NCI-H1694 (cell line): ENCODE measurements at regions not wholly inside any gene's neighbourhood (a gene's known extent, or its start where the extent isn't known, plus 50 kb on each side); places are given as distances from the start of the nearest gene placed in this dataset.
"Not testable (repeated sequence)": the region's sequence is repeated elsewhere in the genome, so short reads cannot be mapped to it uniquely, and the experiment has no call there.

Experiments
- DNase-seq: peaks from one replicate; lab custom pipeline; 2025; lab: John Stamatoyannopoulos, UW

- no peak for DNase-seq
Observed at GRCh38 chr2:145413261-145414030, 893.5 kb upstream of the ZEB2 start.

GRCh38 chr2:145412155-145412554 lies 892.2 kb upstream of the ZEB2 start:
- no peak for DNase-seq

GRCh38 chr2:145411493-145411892 lies 891.6 kb upstream of the ZEB2 start:
- DNase-seq, result no peak

- DNase-seq, result no peak
Observed at GRCh38 chr2:145410086-145410485, 890.2 kb upstream of the ZEB2 start.

- no peak for DNase-seq
Observed at GRCh38 chr2:145408980-145409379, 889.1 kb upstream of the ZEB2 start.

- no peak for DNase-seq
Observed at GRCh38 chr2:145404690-145405089, 884.8 kb upstream of the ZEB2 start.

- DNase-seq, result no peak
Observed at GRCh38 chr2:145402706-145403277, 882.9 kb upstream of the ZEB2 start.

GRCh38 chr2:145399131-145399530 lies 879.2 kb upstream of the ZEB2 start:
- no peak for DNase-seq

- DNase-seq, result no peak
Observed at GRCh38 chr2:145394181-145394580, 874.3 kb upstream of the ZEB2 start.

GRCh38 chr2:145386973-145387372 lies 867.1 kb upstream of the ZEB2 start:
- no peak for DNase-seq

- DNase-seq, result no peak
Observed at GRCh38 chr2:145383961-145384360, 864.0 kb upstream of the ZEB2 start.

GRCh38 chr2:145380436-145381017 lies 860.6 kb upstream of the ZEB2 start:
- no peak for DNase-seq

GRCh38 chr2:145379934-145380333 lies 860.0 kb upstream of the ZEB2 start:
- DNase-seq, result no peak

- DNase-seq, result no peak
Observed at GRCh38 chr2:145374165-145374564, 854.2 kb upstream of the ZEB2 start.

GRCh38 chr2:145367334-145367733 lies 847.4 kb upstream of the ZEB2 start:
- not testable (repeated sequence) for DNase-seq

GRCh38 chr2:145366341-145366740 lies 846.4 kb upstream of the ZEB2 start:
- DNase-seq, result no peak

GRCh38 chr2:145360129-145360790 lies 840.3 kb upstream of the ZEB2 start:
- no peak for DNase-seq

GRCh38 chr2:145359561-145359960 lies 839.6 kb upstream of the ZEB2 start:
- DNase-seq, result no peak

- no peak for DNase-seq
Observed at GRCh38 chr2:145356056-145356455, 836.1 kb upstream of the ZEB2 start.

- DNase-seq, result no peak
Observed at GRCh38 chr2:145352484-145352883, 832.6 kb upstream of the ZEB2 start.

- DNase-seq, result no peak
Observed at GRCh38 chr2:145351864-145352425, 832.0 kb upstream of the ZEB2 start.

GRCh38 chr2:145350011-145350410 lies 830.1 kb upstream of the ZEB2 start:
- DNase-seq, result no peak
